CD4-positive, alpha-beta T cell treated with Interleukin-12 subunit alpha and Interleukin-12 subunit beta, for 1 hour (primary cell): ENCODE measurements at regions not wholly inside any gene's neighbourhood (a gene's known extent, or its start where the extent isn't known, plus 50 kb on each side); places are given as distances from the start of the nearest gene placed in this dataset.
"Not testable (repeated sequence)": the region's sequence is repeated elsewhere in the genome, so short reads cannot be mapped to it uniquely, and the experiment has no call there.

Experiments used
- DNase-seq: peaks from one replicate; pipeline ENCODE4 v3.0.0-alpha.2; 2020

DNA sequence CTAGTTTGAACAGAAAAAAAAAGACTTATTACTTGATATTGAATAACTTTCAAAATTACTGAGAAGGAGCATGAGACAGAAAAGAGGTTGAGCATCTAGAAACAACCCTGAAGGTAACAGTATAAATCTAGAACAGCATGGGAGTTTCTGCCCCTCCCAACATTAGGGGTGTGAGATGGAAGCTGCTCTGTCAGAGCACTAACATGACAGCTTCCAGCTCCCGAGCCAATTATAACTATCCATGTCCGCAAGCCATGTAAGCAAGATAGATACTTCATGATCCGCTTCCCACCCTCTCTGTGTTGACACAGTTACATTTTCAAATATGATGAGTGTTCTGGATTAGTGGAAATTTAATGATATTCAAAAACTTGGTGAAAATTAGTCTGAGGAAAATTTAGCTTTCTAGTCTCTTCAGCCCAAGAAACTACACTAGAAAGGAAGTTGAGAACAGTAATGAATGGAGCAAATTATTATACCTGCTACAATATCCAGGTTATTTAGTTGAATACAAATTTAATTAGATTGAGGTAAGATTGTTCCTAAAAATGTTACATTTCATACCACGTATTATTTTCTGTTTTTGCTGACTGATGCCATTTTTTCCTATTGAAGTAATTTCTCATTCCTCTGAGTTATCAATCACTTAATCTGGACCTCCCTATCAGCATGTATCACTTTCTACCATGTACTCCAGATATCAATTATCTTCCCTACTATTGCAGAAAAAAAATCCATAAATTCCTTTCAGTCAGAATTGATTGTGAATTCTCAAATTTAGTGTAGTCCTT, 129.3 kb upstream of the SLIT2 start:
- no peak for DNase-seq

DNA sequence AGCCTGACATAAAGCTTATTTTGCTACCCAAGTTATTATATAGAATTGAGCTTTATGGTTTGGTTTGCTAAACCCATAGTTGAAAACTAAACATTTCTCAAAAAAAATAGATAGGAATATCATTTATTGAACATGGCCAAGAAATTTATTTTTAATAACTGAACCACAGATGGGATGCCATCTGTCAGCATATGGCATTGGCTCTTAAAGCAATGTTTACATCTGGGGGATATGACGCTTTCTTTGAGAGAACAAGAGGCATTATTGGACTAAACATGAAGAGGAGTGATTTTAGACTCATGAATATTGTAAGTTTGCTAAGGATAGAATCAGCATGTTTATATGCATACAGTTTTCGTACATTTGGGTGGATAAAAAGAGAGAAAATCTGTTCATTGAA, 132.6 kb upstream of the SLIT2 start:
- no peak for DNase-seq

DNA sequence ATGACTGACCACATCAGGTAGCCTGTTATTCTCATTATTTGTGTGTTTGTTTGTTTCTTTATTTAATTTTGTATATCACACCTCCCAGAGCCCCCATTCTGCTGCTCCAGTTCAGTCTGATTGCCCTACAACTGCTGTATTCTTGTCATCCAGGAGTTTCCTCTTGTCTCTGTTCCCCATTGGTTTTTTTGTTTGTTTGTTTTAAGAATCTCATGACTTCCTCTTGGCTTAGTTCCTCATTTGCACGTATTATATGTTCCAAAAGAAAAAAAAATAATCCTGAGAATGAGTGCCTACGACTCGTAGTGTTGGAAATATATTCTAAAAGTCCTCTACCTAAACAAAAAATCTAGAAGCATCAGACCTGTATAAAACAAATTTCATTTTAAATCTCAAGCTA, 142.3 kb upstream of the SLIT2 start:
- DNase-seq = no peak

DNA sequence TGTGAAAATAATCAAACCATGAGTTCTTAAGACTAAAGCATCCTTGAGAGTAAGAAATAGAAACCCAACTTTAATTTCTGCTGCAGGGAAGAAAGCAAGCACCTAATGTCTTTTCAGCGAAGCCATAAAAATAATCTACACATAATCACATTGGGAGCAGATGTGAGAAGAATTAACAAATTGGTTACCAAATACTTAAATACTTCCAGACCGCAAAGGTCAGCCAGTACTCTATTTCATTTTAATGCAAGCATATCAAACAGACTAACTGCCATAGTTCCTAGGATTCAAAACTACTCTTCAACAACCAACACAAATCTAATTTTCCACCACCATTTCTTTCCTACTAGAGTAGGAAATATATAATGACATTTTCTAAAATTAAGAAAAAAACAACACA, 144.8 kb upstream of the SLIT2 start:
- DNase-seq = no peak

DNA sequence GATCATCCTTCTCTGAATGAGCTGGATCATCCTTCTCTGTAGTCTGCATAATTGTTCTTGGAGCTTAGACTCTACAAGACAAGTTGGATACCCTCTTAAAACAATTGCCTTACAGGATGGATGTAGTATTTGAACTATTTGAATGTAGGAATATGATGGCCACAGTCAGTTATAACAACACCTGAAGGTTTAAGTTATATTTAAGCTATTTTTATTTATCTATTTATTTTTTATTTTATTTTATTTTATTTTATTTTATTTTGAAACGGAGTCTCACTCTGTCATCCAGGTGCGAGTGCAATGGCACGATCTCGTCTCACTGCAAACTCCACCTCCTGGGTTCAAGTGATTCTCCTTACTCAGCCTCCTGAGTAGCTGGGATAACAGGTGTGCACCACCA, 149.9 kb upstream of the SLIT2 start:
- no peak for DNase-seq

DNA sequence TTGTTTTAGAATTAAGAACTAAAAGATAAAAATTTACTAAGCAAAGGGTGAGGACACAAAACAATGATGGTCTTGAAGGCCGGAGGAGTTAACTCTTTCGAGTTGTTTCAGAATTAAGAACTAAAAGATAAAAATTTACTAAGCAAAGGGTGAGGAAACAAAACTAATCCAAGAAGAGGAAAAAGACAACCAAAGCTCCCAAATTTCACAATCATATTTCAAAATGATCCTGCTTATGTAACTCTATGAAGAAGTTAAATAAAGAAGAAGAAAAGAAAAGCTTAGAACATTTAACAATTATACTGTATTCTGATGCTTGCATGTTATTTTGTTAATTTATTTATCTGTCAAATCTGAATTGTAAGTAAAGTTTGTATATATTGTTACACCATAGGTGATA, 154.8 kb upstream of the SLIT2 start:
- no peak for DNase-seq

DNA sequence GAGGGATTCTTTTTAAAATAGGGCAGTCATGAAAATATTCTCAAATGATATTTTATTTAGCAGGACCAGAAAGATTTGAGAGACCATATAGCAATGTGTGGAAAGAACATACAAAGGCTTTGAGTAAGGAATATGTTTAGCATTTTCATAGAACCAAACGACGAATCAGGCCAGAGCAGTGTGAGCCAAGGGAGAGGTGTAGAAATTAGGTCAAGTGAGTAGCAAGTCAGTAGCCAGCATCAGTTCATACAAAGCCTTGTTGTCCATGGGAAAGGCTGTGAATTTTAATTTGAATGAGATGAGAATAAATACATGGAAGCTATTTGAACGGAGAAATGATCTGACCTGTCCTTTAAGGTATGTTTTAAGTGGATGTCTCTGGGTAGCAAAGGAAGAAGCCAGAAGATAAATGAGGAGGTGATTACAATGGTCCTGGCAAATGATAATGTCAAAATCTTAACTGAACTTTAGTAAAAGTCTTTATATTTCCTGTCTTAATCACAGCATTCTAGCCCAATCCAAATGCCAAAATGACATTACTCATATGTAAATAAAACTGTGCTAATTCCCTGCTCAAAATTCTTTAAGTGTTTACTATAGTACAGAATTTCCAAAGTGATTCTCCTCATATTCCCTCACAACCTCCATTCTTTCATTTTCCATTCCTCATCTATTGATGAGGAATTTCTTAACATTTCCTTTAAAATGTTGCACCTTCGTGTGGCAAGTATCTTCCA, 155.7 kb upstream of the SLIT2 start:
- no peak for DNase-seq

DNA sequence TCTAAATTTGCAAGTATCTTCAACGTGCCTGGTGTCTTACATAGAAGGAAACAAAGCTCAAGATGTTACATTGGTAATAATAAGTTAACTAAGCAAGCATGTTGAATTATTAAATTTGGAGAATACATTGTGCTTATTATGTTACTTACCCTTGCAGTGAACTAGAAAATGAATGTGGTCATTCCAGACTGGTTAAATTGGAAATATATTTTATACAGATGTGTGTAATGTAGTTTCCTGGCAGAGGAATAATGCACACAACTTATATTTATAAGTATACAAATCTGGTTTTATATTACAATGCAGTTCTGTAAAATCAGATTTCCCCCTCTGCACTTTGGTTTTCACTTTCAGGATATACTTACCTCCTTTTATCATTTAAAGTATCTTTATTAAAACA, 159.9 kb upstream of the SLIT2 start:
- no peak for DNase-seq

DNA sequence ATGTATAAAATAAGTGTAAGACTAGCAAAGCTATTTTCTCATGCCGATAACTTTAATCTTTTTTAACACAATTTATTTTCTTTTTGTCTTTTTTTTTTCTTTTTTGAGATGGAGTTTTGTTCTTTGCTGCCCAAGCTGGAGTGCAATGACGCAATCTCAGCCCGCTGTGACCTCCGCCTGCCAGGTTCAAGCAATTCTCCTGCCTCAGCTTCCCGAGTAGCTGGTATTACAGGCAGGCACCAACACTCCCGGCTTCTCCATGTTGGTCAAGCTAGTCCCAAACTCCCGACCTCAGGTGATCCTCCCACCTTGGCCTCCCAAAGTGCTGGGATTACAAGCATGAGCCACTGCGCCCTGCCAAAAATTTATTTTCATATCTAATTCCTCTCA, 164.2 kb upstream of the SLIT2 start:
- DNase-seq = no peak

DNA sequence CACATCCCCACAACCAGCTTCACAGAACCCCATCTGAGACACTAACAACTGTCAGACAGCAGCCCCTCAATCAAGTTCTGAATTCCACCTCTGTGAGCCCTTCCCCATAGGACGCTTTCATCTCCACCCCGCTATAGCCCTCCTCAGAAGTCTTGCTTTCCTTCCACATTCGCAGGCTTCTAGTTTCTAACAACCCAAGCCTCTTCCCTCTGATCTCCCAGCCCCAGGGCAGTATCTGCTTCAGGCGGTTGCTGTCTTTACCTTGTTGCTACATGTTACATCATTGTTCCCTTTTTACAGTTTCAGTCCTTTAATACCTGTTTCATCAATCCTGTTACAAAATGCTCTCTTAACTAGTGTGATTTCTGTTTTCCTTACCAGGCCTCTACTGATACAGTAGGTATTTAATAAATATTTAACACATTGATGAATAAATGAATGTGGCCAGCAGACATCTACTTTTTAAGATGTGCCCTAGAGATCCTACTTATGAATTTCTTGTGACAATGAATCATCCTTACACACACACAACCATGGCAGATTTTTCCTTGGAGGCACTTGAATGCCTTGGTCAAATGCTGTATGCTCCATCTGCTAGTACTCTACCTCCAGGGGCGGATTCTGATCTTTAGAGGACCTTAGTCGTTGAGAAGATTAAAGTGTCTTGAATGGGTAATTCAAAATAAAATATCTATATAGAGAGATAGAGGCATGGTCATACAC, 164.7 kb upstream of the SLIT2 start:
- DNase-seq = no peak

DNA sequence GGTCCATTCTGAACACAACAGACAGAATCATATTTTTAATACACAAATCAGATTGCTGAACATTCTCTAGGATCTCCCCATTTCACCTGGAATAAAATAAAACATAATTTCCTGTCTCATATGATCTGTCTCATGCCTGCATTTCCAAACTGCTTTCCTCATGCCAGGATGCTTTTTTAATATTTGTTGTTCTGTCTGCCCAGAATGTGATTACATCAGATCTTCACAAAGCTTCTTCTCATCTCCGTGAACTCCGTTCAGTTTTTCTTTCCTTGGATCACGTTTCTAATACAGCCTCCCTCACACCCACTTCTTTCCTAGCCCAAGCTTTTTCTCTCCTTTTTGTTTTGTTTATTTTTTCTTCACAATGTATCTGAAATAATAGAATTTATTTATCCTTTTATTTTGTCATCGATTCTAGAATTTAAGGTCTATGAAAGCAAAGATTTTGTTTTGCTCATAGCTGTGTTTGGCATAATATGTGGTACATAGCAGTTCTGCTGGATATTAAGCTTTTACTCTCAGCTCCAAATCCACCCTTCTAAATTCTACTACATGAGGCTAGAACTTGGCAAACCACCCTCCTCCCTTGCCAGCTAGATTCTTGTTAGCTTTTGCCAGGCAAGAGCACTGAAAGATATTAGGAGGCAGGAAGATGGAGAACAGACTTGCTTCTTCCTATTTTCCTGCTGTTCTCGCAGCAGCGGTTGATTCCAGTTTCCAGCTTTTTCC, 165.5 kb upstream of the SLIT2 start:
- no peak for DNase-seq

DNA sequence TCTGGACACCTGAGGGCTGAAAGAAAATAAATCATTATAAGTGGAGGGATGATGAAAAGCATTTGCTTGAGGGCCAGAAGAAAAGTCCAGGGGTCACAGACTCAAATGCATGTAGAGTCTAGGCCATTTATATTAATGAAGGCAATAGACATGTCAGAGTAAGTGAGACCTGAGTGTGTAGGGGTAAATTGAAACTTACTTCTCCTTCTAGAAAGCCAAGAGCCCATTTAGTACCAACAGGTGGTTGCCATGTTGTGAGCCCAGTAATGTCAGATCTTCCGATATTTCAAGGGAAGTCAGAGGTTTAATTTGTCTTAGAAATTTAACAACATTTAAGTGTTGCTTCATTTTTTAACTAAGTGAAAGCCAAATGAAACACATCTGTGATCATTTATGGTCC, 166.1 kb upstream of the SLIT2 start:
- no peak for DNase-seq

DNA sequence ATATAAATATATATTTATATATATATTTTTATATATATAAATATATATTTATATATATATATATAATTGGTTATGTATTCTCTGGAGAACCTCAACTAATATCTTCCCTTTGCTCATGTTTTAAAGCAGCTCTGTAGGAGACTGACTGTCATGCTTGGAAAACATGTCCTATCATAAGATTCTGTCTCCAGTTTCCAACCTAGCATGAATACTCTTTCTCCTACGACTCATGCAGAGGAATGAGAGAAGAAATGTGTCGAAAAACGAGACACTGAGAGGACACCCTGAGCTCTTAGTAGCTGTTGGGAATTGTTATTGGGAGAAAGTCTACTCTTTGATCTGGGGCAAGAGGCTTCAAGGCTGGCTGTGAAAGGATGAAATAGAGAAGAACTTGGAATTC, 166.5 kb upstream of the SLIT2 start:
- no peak for DNase-seq

DNA sequence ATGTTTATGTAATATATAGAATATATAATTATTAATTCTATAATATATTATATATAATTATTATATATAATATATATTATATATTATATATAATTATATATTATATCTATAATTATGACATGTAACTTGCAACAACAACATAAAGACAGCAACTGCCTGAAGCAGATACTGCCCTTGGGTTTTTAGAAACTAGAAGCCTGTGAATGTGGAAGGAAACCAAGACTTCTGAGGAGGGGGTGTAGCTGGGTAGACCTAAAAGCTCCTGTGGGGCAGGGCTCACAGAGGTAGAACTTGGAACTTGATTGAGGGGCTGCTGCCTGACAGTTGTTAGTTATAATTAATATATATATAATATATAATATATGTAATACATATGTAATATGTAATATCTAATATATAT, 167.2 kb upstream of the SLIT2 start:
- no peak for DNase-seq

DNA sequence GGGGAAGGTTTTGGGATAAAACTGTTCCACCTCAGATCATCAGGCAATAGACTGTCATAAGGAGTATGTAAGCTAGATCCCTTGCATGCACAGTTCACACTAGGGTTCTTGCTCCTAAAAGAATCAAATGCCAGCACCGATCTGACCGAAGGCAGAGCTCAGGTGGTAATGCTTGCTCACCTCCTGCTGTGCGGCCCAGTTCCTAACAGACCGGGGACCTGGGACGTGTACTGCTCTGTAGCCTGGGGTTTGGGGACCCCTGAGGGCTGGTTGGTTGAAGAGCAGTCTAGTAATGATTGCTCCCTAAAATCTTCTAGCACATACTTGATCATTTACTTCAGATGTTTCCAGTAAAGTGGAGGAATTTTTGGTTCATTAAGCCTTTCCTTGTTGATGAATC, 173.1 kb upstream of the SLIT2 start:
- no peak for DNase-seq

DNA sequence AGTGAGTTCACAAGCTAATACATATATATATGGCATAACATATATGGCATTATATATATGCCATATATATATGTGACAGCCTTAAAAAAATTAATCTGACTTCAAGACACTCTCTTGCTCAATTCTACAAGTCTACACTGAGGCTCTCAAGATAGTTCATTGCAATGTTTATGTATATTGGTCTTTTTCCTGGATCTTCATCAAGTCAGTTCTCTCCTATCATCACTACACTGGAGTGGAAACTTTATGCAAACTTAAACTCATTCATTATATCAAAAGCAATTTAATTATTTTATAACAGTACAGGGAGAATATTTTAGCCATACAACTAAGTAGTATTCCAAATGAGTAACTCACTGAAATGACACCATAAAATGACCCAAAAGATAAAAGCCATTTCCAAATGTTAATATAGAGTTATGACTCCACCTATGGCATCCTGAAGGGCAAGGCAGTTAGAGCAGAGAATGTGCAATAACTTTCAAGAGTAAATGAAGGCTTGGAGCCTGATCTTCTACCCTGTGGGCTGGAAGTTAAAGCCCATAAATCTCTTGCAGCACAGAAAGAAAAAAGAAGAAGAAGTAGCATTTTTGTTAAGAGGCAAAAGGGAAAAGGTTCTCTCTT, 176.3 kb upstream of the SLIT2 start:
- no peak for DNase-seq

DNA sequence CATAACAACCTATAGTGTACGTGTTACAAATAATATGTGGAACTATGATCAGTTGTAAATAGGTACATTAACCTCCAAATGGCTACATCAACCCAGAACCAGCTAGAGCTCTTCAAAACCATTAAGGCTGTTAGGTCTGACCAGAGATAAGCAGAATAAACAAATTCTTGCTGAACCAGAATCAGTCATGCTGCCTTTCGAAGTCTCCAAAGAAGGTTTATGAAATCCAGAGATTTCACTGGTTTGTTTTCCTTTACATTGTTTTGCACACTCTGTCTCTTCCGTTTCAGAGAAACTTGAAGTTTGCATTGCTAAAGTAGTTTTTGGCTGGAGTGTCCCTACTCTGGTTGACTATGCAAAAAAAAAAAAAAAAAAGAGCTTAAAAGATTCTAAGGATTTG, 177.3 kb upstream of the SLIT2 start:
- DNase-seq = no peak

DNA sequence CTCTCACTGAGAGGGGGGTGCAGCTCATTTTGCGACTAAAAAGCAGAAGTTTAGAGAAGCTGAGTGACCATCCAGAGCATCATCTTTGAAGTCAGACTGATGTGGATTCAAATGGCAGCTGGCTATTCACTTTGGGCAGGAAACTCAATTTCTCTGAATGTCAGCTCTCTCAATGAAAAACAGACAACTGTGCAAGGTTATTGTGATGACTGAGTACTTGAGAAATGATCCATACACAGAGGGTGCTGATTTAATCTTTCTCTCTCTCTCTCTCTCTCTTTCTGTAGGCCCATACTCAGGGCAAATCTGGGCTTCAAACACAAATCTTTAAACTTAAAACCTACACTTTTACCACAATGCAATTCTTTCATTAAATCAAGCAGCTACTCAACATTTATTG, 185.8 kb upstream of the SLIT2 start:
- no peak for DNase-seq

DNA sequence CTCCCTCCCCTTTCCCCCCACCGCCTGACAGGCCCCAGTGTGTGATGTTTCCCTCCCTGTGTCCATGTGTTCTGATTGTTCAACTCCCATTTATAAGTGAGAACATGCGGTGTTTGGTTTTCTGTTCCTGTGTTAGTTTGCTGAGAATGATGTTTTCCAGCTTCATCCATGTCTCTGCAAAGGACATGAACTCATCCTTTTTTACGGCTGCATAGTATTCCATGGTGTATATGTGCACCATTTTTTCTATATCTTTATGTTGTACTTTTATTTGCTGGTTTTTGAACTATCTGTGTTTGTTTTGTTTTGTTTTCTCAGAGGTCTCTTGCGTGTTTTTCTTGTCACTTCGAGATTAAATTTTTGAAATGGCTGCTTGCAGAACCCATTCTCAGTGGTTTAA, 188.8 kb upstream of the SLIT2 start:
- DNase-seq = not testable (repeated sequence)

DNA sequence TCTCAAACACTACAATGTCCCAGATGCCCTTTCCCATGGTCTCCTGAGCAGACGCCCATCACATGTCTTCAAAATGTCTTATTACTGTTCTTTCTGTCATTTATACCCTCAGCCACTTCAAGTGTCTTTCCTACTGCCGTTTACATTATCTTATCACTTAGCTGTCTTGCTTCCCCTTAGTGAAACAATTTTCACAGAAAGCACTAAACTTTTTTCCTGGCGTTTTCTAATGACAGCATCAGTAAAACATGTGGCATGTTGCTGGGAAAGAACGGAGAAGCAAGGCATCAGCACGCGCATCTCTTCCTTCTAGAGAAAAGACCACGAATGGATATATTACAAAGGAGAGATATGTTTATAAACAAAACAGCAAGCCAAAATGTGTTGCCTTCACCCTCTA, 189.7 kb upstream of the SLIT2 start:
- DNase-seq = no peak

DNA sequence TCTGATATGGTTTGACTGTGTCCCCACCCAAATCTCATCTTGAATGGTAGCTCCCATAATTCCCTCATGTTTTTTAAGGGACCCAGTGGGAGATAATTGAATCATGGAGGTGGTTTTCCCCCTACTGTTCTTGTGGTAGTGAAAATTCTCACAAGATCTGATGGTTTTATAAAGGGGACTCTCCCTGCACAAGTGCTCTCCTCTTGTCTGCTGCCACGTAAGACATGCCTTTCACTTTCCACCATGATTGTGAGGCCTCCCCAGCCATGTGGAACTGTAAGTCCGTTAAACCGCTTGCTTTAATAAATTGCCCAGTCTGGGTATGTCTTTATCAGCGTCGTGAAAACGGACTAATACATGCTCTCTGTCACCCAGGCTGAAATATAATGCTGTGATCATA, 200.9 kb upstream of the SLIT2 start:
- no peak for DNase-seq

DNA sequence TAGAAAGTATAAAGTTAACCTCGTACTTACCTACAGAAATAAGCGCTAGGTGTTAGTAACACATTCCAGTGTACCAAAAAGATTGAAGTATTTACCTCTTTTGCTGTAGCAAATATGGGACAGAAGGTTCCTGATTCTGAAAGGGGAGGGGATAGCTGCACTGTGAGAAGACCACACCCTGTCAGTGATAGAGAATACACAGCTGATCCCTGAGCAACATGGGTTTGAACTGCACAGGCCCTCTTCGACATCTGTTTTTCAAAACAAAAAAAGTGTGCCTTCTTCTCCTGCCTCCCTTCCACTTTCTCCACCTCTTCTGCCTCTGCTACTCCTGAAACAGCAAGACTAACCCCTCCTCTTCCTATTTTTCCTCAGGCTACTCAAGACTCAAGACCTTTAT, 201.8 kb upstream of the SLIT2 start:
- DNase-seq = no peak
